Panc1 (cell line): ENCODE measurements at regions not wholly inside any gene's neighbourhood (a gene's known extent, or its start where the extent isn't known, plus 50 kb on each side); places are given as distances from the start of the nearest gene placed in this dataset.

Source experiments
- CTCF ChIP-seq: fragments of 450-650 bp; IDR thresholded peaks from 2 replicates; pipeline ENCODE4 v1.5.1; 2017; ENCODE audit warnings: mild to moderate bottlenecking
- POLR2AphosphoS5 ChIP-seq: IDR thresholded peaks from 2 replicates; pipeline ENCODE4 v1.6.1; 2012; ENCODE audit warnings: mild to moderate bottlenecking, low read depth, low read length, moderate library complexity
- SIN3A ChIP-seq: IDR thresholded peaks from 2 replicates; pipeline ENCODE4 v1.6.1; 2012; ENCODE audit warnings: low read depth, mild to moderate bottlenecking, low read length, moderate library complexity, borderline replicate concordance; ENCODE audit not compliant: insufficient read depth

- TF ChIP-seq CTCF, result no peak
- no peak for TF ChIP-seq SIN3A
- TF ChIP-seq POLR2AphosphoS5, result no peak
These were observed 866.9 kb upstream of the SLITRK1 start for GRCh38 chr13:84749126-84749525.
